ENCODE measurements at regions not wholly inside any gene's neighbourhood (a gene's known extent, or its start where the extent isn't known, plus 50 kb on each side); places are given as distances from the start of the nearest gene placed in this dataset.

- no peak for DNase-seq (ENCODE audit: low spot score)
- no peak overlapping the region for H3K4me3 ChIP-seq (ENCODE audit: low read length in 2 of 2)
- H4K91ac ChIP-seq (ENCODE audit: low read depth, low read length, poor library complexity), result no peak overlapping the region
Measured at GRCh38 chr7:138245682-138246081, 169.4 kb downstream of the AKR1D1 start.

DNA sequence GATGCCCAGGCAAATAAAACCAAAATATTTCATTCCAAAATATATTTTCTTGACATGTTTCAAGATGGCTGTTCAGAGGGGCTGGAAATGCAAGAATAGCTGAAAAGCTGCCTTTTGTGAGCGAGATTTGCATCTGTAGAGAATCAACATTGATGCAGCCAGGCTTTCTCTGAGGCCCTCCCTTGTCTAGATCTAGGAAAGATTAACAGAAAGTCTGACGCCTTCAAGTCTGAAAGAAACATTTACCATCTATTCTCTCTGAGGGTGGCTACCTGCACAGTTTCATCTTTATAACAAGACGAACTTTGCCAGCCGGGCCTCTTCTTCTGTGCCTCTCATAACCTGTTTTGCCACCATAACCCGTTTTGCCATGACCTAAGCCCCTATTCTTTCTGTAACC lies 170.2 kb downstream of the AKR1D1 start:
- no peak overlapping the region for H4K91ac ChIP-seq (ENCODE audit: low read depth, low read length, poor library complexity)
- H3K18ac ChIP-seq (ENCODE audit: low read length), result no peak overlapping the region
- no peak overlapping the region for H3K4me3 ChIP-seq (ENCODE audit: low read length in 2 of 2)
- DNase-seq (ENCODE audit: low spot score), result no peak
- H3K9me3 ChIP-seq (replicated peaks in 1 of 2; ENCODE audit: control insufficient read depth in 2 of 2, insufficient read depth in 1 of 2, low read depth in 1 of 2, low read length in 2 of 2), result peaks cover 0 to 26% of the 10 kb centered on the region in 2 donors
- no CpG with 5 or more reads among the region's 5 CpGs for WGBS, 2 donors (ENCODE audit: extremely low coverage in 2 of 2, insufficient read length in 2 of 2, insufficient replicate concordance in 1 of 2)
- peak overlapping the region; percentile 76 for H2AFZ ChIP-seq (ENCODE audit: low read length)
- peak overlapping the region; percentile 63 for H3K27ac ChIP-seq (replicated peaks; ENCODE audit: low read length)
- no peak overlapping the region for H3K14ac ChIP-seq (ENCODE audit: low read length)
- no peak overlapping the region for H2BK120ac ChIP-seq (ENCODE audit: low read depth, low read length)
- H3K4me2 ChIP-seq (ENCODE audit: insufficient read depth, low read length, poor library complexity, severe bottlenecking), result no peak overlapping the region
- no peak overlapping the region for H2BK5ac ChIP-seq (ENCODE audit: low read length)
- H3K27me3 ChIP-seq (ENCODE audit: control insufficient read depth in 3 of 3, insufficient read depth in 3 of 3, low read depth in 1 of 3, low read length in 3 of 3), result no peaks in the 10 kb centered on the region
- H3K79me1 ChIP-seq (ENCODE audit: low read depth, low read length), result no peaks in the 10 kb centered on the region
- no peak overlapping the region for H2BK12ac ChIP-seq (ENCODE audit: low read length)
- H3K4me1 ChIP-seq (ENCODE audit: control insufficient read depth in 2 of 2, insufficient read depth in 1 of 2, low read depth in 1 of 2, low read length in 2 of 2), result peaks cover 12 to 18% of the 10 kb centered on the region in 2 donors
- H3K36me3 ChIP-seq (replicated peaks in 1 of 2; ENCODE audit: control insufficient read depth in 2 of 2, insufficient read depth in 2 of 2, low read length in 2 of 2), result no peaks in the 10 kb centered on the region
- H2AK5ac ChIP-seq (ENCODE audit: low read depth, low read length), result no peak overlapping the region
- no peak overlapping the region for H3K9ac ChIP-seq (ENCODE audit: low read depth, low read length, poor library complexity)
- H4K8ac ChIP-seq (ENCODE audit: low read depth, low read length), result no peak overlapping the region
- no peak overlapping the region for H3K23ac ChIP-seq (ENCODE audit: low read depth, low read length, poor library complexity)
- H3K4ac ChIP-seq (ENCODE audit: low read length), result no peak overlapping the region
- no peak overlapping the region for H2BK15ac ChIP-seq (ENCODE audit: low read length)

More at GRCh38 chr7:138245682-138246081, 169.4 kb downstream of the AKR1D1 start:
- Histone ChIP-seq H3K4me2 (ENCODE audit: insufficient read depth, low read length, poor library complexity, severe bottlenecking) (no peak overlapping the region), H3K18ac (ENCODE audit: low read length) (no peak overlapping the region), H2BK5ac (ENCODE audit: low read length) (no peak overlapping the region), H3K79me1 (ENCODE audit: low read depth, low read length) (no peaks in the 10 kb centered on the region), H3K27me3 (ENCODE audit: control insufficient read depth in 3 of 3, insufficient read depth in 3 of 3, low read depth in 1 of 3, low read length in 3 of 3) (no peaks in the 10 kb centered on the region), H3K4me1 (ENCODE audit: control insufficient read depth in 2 of 2, insufficient read depth in 1 of 2, low read depth in 1 of 2, low read length in 2 of 2) (peaks cover 12 to 18% of the 10 kb centered on the region in 2 donors), H2AK5ac (ENCODE audit: low read depth, low read length) (no peak overlapping the region), H2BK12ac (ENCODE audit: low read length) (no peak overlapping the region), H2BK120ac (ENCODE audit: low read depth, low read length) (no peak overlapping the region), H3K9me3 (replicated peaks in 1 of 2; ENCODE audit: control insufficient read depth in 2 of 2, insufficient read depth in 1 of 2, low read depth in 1 of 2, low read length in 2 of 2) (peaks cover 0 to 31% of the 10 kb centered on the region in 2 donors), H3K23ac (ENCODE audit: low read depth, low read length, poor library complexity) (no peak overlapping the region), H4K8ac (ENCODE audit: low read depth, low read length) (no peak overlapping the region), H3K4ac (ENCODE audit: low read length) (no peak overlapping the region), H3K14ac (ENCODE audit: low read length) (no peak overlapping the region), H2AFZ (ENCODE audit: low read length) (peak overlapping the region; percentile 76), H3K27ac (replicated peaks; ENCODE audit: low read length) (no peak overlapping the region), H3K9ac (ENCODE audit: low read depth, low read length, poor library complexity) (no peak overlapping the region), H2BK15ac (ENCODE audit: low read length) (no peak overlapping the region), H3K36me3 (replicated peaks in 1 of 2; ENCODE audit: control insufficient read depth in 2 of 2, insufficient read depth in 2 of 2, low read length in 2 of 2) (no peaks in the 10 kb centered on the region)
- no CpG with 5 or more reads among the region's 1 CpG for WGBS, 2 donors (ENCODE audit: extremely low coverage in 2 of 2, insufficient read length in 2 of 2, insufficient replicate concordance in 1 of 2)

GRCh38 chr7:138247081-138247480 lies 170.8 kb downstream of the AKR1D1 start:
- Histone ChIP-seq H3K4me3 (ENCODE audit: low read length in 2 of 2) (no peak overlapping the region), H2AFZ (ENCODE audit: low read length) (peak overlapping the region; percentile 76), H3K14ac (ENCODE audit: low read length) (no peak overlapping the region), H3K4ac (ENCODE audit: low read length) (no peak overlapping the region), H3K27me3 (ENCODE audit: control insufficient read depth in 3 of 3, insufficient read depth in 3 of 3, low read depth in 1 of 3, low read length in 3 of 3) (no peaks in the 10 kb centered on the region), H4K8ac (ENCODE audit: low read depth, low read length) (no peak overlapping the region), H3K23ac (ENCODE audit: low read depth, low read length, poor library complexity) (no peak overlapping the region), H2BK120ac (ENCODE audit: low read depth, low read length) (no peak overlapping the region), H3K9ac (ENCODE audit: low read depth, low read length, poor library complexity) (no peak overlapping the region), H4K91ac (ENCODE audit: low read depth, low read length, poor library complexity) (no peak overlapping the region), H2AK5ac (ENCODE audit: low read depth, low read length) (no peak overlapping the region), H3K4me1 (ENCODE audit: control insufficient read depth in 2 of 2, insufficient read depth in 1 of 2, low read depth in 1 of 2, low read length in 2 of 2) (peaks cover 12 to 18% of the 10 kb centered on the region in 2 donors), H2BK12ac (ENCODE audit: low read length) (no peak overlapping the region), H3K9me3 (replicated peaks in 1 of 2; ENCODE audit: control insufficient read depth in 2 of 2, insufficient read depth in 1 of 2, low read depth in 1 of 2, low read length in 2 of 2) (peaks cover 0 to 23% of the 10 kb centered on the region in 2 donors), H3K18ac (ENCODE audit: low read length) (no peak overlapping the region), H2BK15ac (ENCODE audit: low read length) (no peak overlapping the region), H3K36me3 (replicated peaks in 1 of 2; ENCODE audit: control insufficient read depth in 2 of 2, insufficient read depth in 2 of 2, low read length in 2 of 2) (no peaks in the 10 kb centered on the region), H3K27ac (replicated peaks; ENCODE audit: low read length) (peak overlapping the region; percentile 74), H3K79me1 (ENCODE audit: low read depth, low read length) (no peaks in the 10 kb centered on the region), H3K4me2 (ENCODE audit: insufficient read depth, low read length, poor library complexity, severe bottlenecking) (no peak overlapping the region), H2BK5ac (ENCODE audit: low read length) (no peak overlapping the region)
- no peak for DNase-seq (ENCODE audit: low spot score)
- WGBS, 2 donors (ENCODE audit: extremely low coverage in 2 of 2, insufficient read length in 2 of 2, insufficient replicate concordance in 1 of 2), result no CpG with 5 or more reads among the region's 1 CpG

DNA sequence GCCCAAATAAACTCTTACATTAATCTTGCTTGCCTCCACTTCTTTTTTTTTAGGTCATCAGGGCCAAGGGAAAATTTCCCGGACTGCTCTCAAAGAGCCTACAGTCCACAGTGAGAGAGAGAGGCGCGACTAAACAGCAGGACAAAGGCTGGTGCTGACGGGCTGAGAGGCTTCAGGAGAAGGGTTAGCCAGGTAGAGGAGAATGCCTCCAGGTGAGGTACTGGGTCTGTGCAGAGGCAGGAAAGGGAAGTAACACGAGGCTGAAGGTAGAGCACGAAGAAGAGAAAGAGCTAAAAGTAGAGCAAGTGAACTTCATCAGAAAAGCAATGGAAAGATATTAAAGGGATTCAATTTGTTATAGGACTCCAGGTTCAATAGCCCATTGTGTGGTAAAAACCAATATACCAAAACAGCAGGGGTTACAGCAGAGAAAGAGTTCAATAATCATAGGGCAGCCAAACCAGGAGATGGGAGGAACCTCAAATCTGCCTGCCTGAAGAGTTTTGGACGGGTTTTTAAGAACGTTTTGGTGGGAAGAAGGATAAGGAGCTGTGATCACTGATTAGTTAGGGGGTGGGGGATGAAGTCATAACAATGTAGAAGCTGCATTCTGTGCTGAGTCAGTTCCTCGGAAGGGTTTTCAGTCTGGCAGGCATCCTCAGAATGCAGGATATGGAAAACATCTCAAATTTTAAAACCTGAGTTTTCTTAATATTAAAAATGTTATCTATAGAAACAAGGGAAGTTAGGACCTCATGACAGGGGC lies 171.5 kb downstream of the AKR1D1 start:
- no peak overlapping the region for H2BK120ac ChIP-seq (ENCODE audit: low read depth, low read length)
- no peak overlapping the region for H3K4ac ChIP-seq (ENCODE audit: low read length)
- H2BK12ac ChIP-seq (ENCODE audit: low read length), result no peak overlapping the region
- peaks cover 12 to 16% of the 10 kb centered on the region in 2 donors for H3K4me1 ChIP-seq (ENCODE audit: control insufficient read depth in 2 of 2, insufficient read depth in 1 of 2, low read depth in 1 of 2, low read length in 2 of 2)
- H3K23ac ChIP-seq (ENCODE audit: low read depth, low read length, poor library complexity), result no peak overlapping the region
- H3K18ac ChIP-seq (ENCODE audit: low read length), result peak overlapping the region; percentile 6
- H3K9ac ChIP-seq (ENCODE audit: low read depth, low read length, poor library complexity), result no peak overlapping the region
- peak overlapping the region; percentile 43 for H3K27ac ChIP-seq (replicated peaks; ENCODE audit: low read length)
- no peak overlapping the region for H4K8ac ChIP-seq (ENCODE audit: low read depth, low read length)
- DNase-seq (ENCODE audit: low spot score), result no peak
- no peak overlapping the region for H3K4me2 ChIP-seq (ENCODE audit: insufficient read depth, low read length, poor library complexity, severe bottlenecking)
- no peak overlapping the region for H2AK5ac ChIP-seq (ENCODE audit: low read depth, low read length)
- H3K27me3 ChIP-seq (ENCODE audit: control insufficient read depth in 3 of 3, insufficient read depth in 3 of 3, low read depth in 1 of 3, low read length in 3 of 3), result no peaks in the 10 kb centered on the region
- H4K91ac ChIP-seq (ENCODE audit: low read depth, low read length, poor library complexity), result no peak overlapping the region
- peaks cover 0 to 23% of the 10 kb centered on the region in 2 donors for H3K9me3 ChIP-seq (replicated peaks in 1 of 2; ENCODE audit: control insufficient read depth in 2 of 2, insufficient read depth in 1 of 2, low read depth in 1 of 2, low read length in 2 of 2)
- no peak overlapping the region for H2AFZ ChIP-seq (ENCODE audit: low read length)
- H3K14ac ChIP-seq (ENCODE audit: low read length), result no peak overlapping the region
- H3K79me1 ChIP-seq (ENCODE audit: low read depth, low read length), result no peaks in the 10 kb centered on the region
- H3K4me3 ChIP-seq (ENCODE audit: low read length in 2 of 2), result no peak overlapping the region
- WGBS, 2 donors (ENCODE audit: extremely low coverage in 2 of 2, insufficient read length in 2 of 2, insufficient replicate concordance in 1 of 2), result no CpG with 5 or more reads among the region's 9 CpGs
- no peak overlapping the region for H2BK15ac ChIP-seq (ENCODE audit: low read length)
- H3K36me3 ChIP-seq (replicated peaks in 1 of 2; ENCODE audit: control insufficient read depth in 2 of 2, insufficient read depth in 2 of 2, low read length in 2 of 2), result no peaks in the 10 kb centered on the region
- no peak overlapping the region for H2BK5ac ChIP-seq (ENCODE audit: low read length)

Measured in neuronal stem cell (in vitro differentiated cells).